NCI-H2107 (cell line): ENCODE measurements at regions not wholly inside any gene's neighbourhood (a gene's known extent, or its start where the extent isn't known, plus 50 kb on each side); places are given as distances from the start of the nearest gene placed in this dataset.
"Not testable (repeated sequence)": the region's sequence is repeated elsewhere in the genome, so short reads cannot be mapped to it uniquely, and the experiment has no call there.

Experiments
- DNase-seq: peaks from one replicate; lab custom pipeline; 2025; lab: John Stamatoyannopoulos, UW

GRCh38 chr1:188729039-188729438 is 1748.6 kb downstream of the BRINP3 start:
- no peak for DNase-seq

GRCh38 chr1:188735567-188735966 is 1742.1 kb downstream of the BRINP3 start:
- DNase-seq, result no peak

DNA sequence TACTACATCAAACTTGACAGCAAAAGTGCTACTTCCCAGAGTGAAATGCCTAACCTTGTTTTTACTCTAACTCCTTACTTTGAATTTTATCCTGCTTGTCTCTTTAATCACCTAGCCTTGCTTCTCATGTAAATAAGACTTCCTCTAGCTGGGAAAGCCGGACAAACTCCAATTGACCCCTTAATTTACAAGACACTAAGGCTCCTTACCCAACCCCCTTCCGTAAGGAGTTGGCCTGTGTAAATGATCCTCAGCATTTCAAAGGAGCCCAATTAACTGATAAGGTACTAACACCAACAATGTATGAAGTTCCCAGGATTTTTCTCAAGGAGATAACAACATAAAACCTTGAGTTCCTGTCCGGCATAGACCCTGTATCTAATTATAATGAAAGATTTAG is 1728.4 kb downstream of the BRINP3 start:
- DNase-seq, result not testable (repeated sequence)

DNA sequence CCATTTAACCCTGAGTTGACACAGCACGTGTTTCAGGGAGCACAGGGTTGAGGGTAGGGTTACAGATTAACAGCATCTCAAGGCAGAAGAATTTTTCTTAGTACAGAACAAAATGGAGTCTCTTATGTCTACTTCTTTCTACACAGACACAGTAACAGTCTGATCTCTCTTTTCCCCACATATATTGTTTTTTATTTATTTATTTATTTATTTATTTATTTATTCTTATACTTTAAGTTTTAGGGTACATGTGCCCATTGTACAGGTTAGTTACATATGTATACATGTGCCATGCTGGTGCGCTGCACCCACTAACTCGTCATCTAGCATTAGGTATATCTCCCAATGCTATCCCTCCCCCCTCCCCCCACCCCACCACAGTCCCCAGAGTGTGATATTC is 1725.6 kb downstream of the BRINP3 start:
- DNase-seq, result not testable (repeated sequence)

- DNase-seq, result not testable (repeated sequence)
Observed at GRCh38 chr1:188757747-188758146, 1719.9 kb downstream of the BRINP3 start.

DNA sequence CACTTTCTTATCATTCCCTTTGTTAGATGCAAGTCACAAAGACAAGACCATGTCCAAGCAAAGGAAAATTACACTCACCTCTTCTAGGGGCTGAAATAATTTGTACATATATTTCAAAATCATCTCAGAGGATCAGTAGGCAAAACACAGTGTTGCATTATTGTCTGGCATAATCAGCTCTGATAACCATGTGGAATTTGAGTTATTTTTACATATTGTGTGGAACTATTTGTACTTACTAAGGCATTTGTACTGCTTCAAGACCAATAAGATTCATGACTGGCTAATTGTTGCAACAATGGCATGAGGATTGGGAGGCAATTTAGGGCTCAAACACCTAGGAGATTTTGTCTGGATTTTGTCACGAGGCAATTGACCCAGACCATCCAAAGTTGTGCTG is 1716.4 kb downstream of the BRINP3 start:
- no peak for DNase-seq

- no peak for DNase-seq
Observed at GRCh38 chr1:188762166-188762743, 1715.4 kb downstream of the BRINP3 start.

DNA sequence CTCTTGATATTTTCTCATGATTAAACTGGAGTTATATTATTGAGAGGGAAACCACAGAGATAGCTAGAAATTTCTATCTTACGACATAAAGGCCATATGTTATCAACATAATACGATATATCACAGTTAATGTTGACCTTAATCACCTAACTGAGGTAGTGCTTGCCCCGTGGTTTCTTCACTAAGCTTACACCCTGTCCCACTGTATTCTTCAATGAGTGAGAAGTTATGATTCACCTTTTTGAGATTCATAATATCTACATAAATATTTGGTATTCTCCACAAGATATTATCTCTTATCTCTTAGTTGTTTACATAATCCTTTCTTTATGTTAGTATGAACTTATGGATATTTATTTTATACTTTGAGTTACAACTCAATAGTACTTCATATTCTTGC is 1714.1 kb downstream of the BRINP3 start:
- DNase-seq, result no peak

GRCh38 chr1:188769181-188769580 is 1708.5 kb downstream of the BRINP3 start:
- DNase-seq, result no peak

GRCh38 chr1:188769936-188770335 is 1707.7 kb downstream of the BRINP3 start:
- DNase-seq, result no peak

GRCh38 chr1:188778578-188778977 is 1699.1 kb downstream of the BRINP3 start:
- DNase-seq, result no peak

DNA sequence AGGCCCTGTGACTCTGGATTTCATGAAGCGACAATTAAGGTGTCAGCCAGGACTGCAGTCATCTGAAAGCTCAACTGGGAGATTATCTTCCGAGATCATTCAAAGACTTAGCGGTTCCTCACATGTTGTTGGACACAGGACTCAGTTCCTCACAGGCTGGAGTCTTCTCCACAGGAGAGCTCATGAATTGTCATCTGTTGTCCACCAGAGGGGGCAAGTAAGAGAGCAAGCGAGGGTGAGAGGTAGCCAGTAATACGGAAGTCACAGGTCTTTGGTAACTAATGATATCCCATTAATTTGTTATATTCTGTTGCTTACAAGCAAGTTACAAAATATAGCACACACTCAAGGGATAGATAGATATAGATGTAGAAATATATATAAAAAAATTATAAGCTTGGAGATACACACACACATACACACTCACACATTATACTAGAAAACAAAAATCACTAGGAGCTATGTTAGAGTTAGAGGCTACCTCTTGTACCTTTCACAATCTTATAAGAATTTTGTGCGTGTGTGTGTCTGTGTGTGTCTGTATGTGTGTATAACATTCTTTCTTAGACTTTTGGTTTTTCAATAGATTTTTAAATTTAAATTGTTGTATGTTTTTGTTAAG is 1695.3 kb downstream of the BRINP3 start:
- DNase-seq, result peak; percentile 1

DNA sequence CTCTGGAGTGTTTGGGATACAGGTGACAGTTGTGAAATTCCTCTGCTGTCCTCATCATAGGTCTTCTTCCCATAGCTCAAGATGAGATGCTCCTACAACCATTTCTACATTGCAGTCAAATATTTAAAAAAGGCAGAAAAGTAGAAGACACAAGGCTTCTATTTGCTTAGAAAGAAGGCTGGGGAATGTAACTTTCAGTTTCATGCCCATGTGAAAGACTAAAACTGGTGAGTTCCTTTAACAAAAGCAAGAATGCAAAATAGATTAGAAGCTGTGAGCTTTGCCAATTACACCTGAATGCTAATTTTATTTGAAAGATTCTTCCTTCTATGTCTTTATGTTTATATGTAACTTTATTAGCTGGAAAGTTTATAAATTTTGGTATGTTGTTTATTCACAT is 1682.7 kb downstream of the BRINP3 start:
- DNase-seq, result no peak

DNA sequence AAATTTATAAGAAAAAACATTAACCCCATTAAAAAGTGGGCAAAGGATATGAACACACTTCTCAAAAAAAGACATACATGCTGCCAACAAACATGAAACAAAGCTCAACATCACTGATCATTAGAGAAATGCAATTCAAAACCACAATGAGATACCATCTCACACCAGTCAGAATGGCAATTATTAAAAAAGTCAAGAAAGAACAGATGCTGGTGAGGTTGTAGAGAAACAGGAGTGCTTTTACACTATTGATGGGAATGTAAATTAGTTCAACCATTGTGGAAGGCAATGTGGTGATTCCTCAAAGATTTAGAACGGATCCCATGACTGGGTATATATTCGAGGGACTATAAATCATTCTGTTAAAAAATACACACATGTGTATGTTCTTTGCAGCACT is 1665.5 kb downstream of the BRINP3 start:
- DNase-seq, result not testable (repeated sequence)

- not testable (repeated sequence) for DNase-seq
Observed at GRCh38 chr1:188812836-188813573, 1664.7 kb downstream of the BRINP3 start.

- DNase-seq, result no peak
Observed at GRCh38 chr1:188817814-188818213, 1659.8 kb downstream of the BRINP3 start.

GRCh38 chr1:188822248-188822647 is 1655.4 kb downstream of the BRINP3 start:
- no peak for DNase-seq

GRCh38 chr1:188825471-188825870 is 1652.2 kb downstream of the BRINP3 start:
- DNase-seq, result no peak

- no peak for DNase-seq
Observed at GRCh38 chr1:188826800-188827199, 1650.9 kb downstream of the BRINP3 start.

DNA sequence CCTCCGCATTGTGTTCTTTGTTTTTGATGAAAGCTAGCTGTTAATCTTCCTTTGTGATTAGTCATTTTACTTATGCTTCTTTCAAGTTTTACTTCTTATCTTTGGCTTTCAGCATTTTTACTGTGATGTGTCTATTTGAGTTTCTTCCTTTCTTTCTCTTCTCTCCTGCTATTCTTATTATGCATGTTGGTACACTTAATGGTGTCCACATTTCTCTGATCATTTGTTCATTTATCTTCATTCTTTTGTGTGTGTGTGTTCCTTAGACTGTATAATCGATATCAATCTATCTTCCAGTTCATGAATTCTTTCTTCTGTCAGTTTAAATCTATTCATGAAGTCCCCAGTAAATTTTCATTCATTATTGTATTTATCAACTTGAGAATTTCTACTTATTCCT is 1650.3 kb downstream of the BRINP3 start:
- no peak for DNase-seq

DNA sequence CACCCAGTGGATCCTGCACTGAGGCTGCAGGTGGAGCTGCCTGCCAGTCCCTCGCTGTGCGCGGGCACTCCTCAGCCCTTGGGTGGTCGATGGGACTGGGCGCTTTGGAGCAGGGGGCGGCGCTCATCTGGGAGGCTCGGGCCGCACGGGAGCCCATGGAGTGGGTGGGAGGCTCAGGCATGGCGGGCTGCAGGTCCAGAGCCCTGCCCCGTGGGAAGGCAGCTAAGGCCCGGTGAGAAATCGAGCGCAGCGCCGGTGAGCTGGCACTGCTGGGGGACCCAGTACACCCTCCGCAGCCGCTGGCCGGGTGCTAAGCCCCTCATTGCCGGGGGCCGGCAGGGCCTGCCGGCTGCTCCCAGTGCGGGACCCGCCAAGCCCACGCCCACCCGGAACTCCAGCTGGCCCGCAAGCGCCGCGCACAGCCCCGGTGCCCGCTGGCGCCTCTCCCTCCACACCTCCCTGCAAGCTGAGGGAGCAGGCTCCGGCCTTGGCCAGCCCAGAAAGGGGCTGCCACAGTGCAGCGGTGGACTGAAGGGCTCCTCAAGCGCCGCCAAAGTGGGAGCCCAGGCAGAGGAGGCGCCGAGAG is 1636.5 kb downstream of the BRINP3 start:
- DNase-seq, result not testable (repeated sequence)

GRCh38 chr1:188846468-188846867 is 1631.2 kb downstream of the BRINP3 start:
- DNase-seq, result no peak

DNA sequence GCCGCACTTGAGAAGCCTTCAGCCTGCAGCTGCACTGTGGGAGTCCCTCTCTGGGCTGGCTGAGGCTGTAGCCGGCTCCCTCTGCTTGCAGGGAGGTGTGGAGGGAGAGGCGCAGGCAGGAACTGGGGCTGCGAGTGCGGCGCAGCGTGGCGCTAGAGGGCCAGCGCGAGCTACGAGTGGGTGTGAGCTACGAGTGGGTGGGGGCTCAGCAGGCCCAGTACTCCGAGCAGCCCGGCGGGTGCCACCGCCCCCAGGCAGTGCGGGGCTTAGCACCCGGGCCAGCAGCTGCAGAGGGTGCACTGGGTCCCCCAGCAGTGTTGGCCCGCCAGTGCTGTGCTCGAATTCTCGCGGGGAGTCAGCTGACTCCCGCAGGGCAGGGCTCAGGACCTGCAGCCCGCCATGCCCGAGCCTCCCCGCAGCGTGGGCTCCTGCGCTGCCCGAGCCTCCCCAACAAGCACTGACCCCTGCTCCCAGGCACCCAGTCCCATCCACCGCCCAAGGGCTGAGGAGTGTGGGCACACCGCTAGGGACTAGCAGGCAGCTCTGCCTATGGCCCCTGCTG is 1620.1 kb downstream of the BRINP3 start:
- no peak for DNase-seq
